GM12878 (cell line): ENCODE measurements at regions not wholly inside any gene's neighbourhood (a gene's known extent, or its start where the extent isn't known, plus 50 kb on each side); places are given as distances from the start of the nearest gene placed in this dataset.
"Not testable (repeated sequence)": the region's sequence is repeated elsewhere in the genome, so short reads cannot be mapped to it uniquely, and the experiment has no call there.

Experiments used
- ATAC-seq: fragments of 200-7000 bp; cut with Tn5 transposase; 3 replicates; pipeline ENCODE4 v1.9.1; 2020; ENCODE audit warnings: mild to moderate bottlenecking, moderate library complexity
- BruUV-seq: library from RNA; stranded (reverse); fragments of 400-500 nt; replicated peaks from 2 replicates; lab custom pipeline; 2021; lab: Mats Ljungman, UMichigan
- CTCF ChIA-PET: fragments of 300-600 bp; sonication (Branson Sonifier 250); formaldehyde crosslinking; extraction: SDS; loops from one replicate; lab custom pipeline; 2021; ENCODE audit warnings: inconsistent platforms; lab: Yijun Ruan, JAX
- POLR2A ChIA-PET: fragments of 350-600 bp; formaldehyde crosslinking; extraction: SDS; loops from one replicate; lab custom pipeline; 2021; ENCODE audit warnings: inconsistent platforms; lab: Charles Lee
- RAD21 ChIA-PET: fragments of 300-600 bp; sonication (Branson Sonifier 250); formaldehyde crosslinking; loops from one replicate; lab custom pipeline; 2023; ENCODE audit warnings: antibody characterized with exemption; ENCODE audit not compliant: unreplicated experiment; lab: Charles Lee
- SMC1A ChIA-PET: fragments of 300-600 bp; sonication (Branson Sonifier 250); formaldehyde crosslinking; loops from one replicate; lab custom pipeline; 2023; ENCODE audit not compliant: unreplicated experiment, uncharacterized antibody; lab: Charles Lee
- DNase-seq: peaks from one replicate; pipeline ENCODE4 v3.0.0-alpha.2; 2011; ENCODE audit warnings: low read depth, low spot score
- FAIRE-seq: peaks from 3 replicates; lab custom pipeline; 2011; peaks lifted over from hg19 to GRCh38; lab: Jason Lieb, UNC
- H2AFZ ChIP-seq: 2 replicates; pipeline ENCODE4 v1.6.0; 2011; ENCODE audit warnings: low read depth, low read length, control low read depth; ENCODE audit not compliant: control insufficient read depth
- H3K27ac ChIP-seq: 2 replicates; pipeline ENCODE4 v1.5.1; 2011; ENCODE audit warnings: control low read depth; ENCODE audit not compliant: control insufficient read depth, insufficient read depth
- H3K27me3 ChIP-seq, 2 experiments: replicated peaks in 1 of 2; 2 replicates each; pipeline versions ENCODE4 v1.6.0 to v1.6.1; 2011; ENCODE audit warnings: low read length in 1 of 2; ENCODE audit not compliant: control insufficient read depth in 2 of 2, insufficient read depth in 2 of 2
- H3K36me3 ChIP-seq, 2 experiments: 2 replicates each; pipeline ENCODE4 v1.5.1; 2011; ENCODE audit warnings: low read length in 1 of 2; ENCODE audit not compliant: control insufficient read depth in 2 of 2, insufficient read depth in 2 of 2
- H3K4me1 ChIP-seq: 2 replicates; pipeline ENCODE4 v1.6.1; 2011; ENCODE audit warnings: mild to moderate bottlenecking, low read length, moderate library complexity, mixed read lengths; ENCODE audit not compliant: control insufficient read depth, insufficient read depth
- H3K4me2 ChIP-seq: 2 replicates; pipeline ENCODE4 v1.6.0; 2011; ENCODE audit warnings: control low read depth; ENCODE audit not compliant: control insufficient read depth, insufficient read depth
- H3K4me3 ChIP-seq: fragments of 200-600 bp; sonication (generic); 2 replicates; pipeline ENCODE4 v1.5.1; 2016
- H3K79me2 ChIP-seq: 2 replicates; pipeline ENCODE4 v1.6.0; 2011; ENCODE audit warnings: low read length; ENCODE audit not compliant: control insufficient read depth, insufficient read depth
- H3K9ac ChIP-seq: 2 replicates; pipeline ENCODE4 v1.8.0; 2011; ENCODE audit warnings: low read length, control low read depth, mixed read lengths; ENCODE audit not compliant: control insufficient read depth, insufficient read depth
- H3K9me3 ChIP-seq: replicated peaks from 3 replicates; pipeline ENCODE4 v1.5.1; 2011; ENCODE audit warnings: mild to moderate bottlenecking, low read length; ENCODE audit not compliant: control insufficient read depth, insufficient read depth
- H4K20me1 ChIP-seq: 2 replicates; pipeline ENCODE4 v1.6.0; 2011; ENCODE audit not compliant: control insufficient read depth, insufficient read depth
- CBX3 ChIP-seq: fragments of 200-600 bp; sonication (generic); IDR thresholded peaks from 2 replicates; pipeline ENCODE4 v1.6.1; 2016; ENCODE audit warnings: low read depth, borderline replicate concordance
- NFYB ChIP-seq: IDR thresholded peaks from 2 replicates; pipeline ENCODE4 v1.6.1; 2011; ENCODE audit warnings: low read depth, mild to moderate bottlenecking, low read length, improper control_type of control experiment, moderate library complexity; ENCODE audit not compliant: insufficient read depth
- POU2F2 ChIP-seq: IDR thresholded peaks from 3 replicates; pipeline ENCODE4 v1.6.1; 2011; ENCODE audit warnings: low read depth, mild to moderate bottlenecking, low read length, borderline replicate concordance
- RAD21 ChIP-seq: IDR thresholded peaks from 2 replicates; pipeline ENCODE4 v1.6.1; 2011; ENCODE audit warnings: mild to moderate bottlenecking, low read depth, low read length, moderate library complexity; ENCODE audit not compliant: insufficient read depth
- RBBP5 ChIP-seq: fragments of 200-600 bp; sonication (generic); conservative IDR thresholded peaks from 2 replicates; pipeline ENCODE4 v1.6.1; 2016
- SIN3A ChIP-seq: IDR thresholded peaks from 2 replicates; pipeline ENCODE4 v1.6.1; 2012; ENCODE audit warnings: low read depth, low read length, improper control_type of control experiment
- SRF ChIP-seq, 2 experiments: IDR thresholded peaks; 2 replicates each; pipeline ENCODE4 v1.6.1; 2011; ENCODE audit warnings: low read depth in 2 of 2, low read length in 2 of 2, mild to moderate bottlenecking in 1 of 2, moderate library complexity in 1 of 2
- TCF3 ChIP-seq: IDR thresholded peaks from 2 replicates; pipeline ENCODE4 v1.6.1; 2012; ENCODE audit warnings: low read depth, mild to moderate bottlenecking, low read length, borderline replicate concordance; ENCODE audit not compliant: insufficient read depth
- WGBS: methylation state at CpG from one replicate; pipeline ENCODE4 v1.1.6; 2016; ENCODE audit warnings: low lambda C conversion rate; ENCODE audit not compliant: insufficient replicate concordance, insufficient coverage; ENCODE audit errors: missing lambda C conversion rate; 5-methylcytosine and 5-hydroxymethylcytosine counted together
- in situ Hi-C: fragments of 300-500 bp; cut with MboI; formaldehyde crosslinking; loops from 9 replicates; pipeline ENCODE4 v1.14.3; 2018; ENCODE audit warnings: mixed read lengths
- intact Hi-C: fragments of 100-400 bp; cut with micrococcal nuclease; formaldehyde crosslinking; loops from one replicate; pipeline ENCODE4 v1.14.2; 2022; ENCODE audit not compliant: unreplicated experiment
- TF ChIP-seq, protein P1 (sequence below): fragments of 450-650 bp; IDR thresholded peaks from 2 replicates; pipeline ENCODE4 v1.6.1; 2017; ENCODE audit warnings: mild to moderate bottlenecking, low read depth, inconsistent platforms; ENCODE audit not compliant: poor library complexity, severe bottlenecking

DNA sequence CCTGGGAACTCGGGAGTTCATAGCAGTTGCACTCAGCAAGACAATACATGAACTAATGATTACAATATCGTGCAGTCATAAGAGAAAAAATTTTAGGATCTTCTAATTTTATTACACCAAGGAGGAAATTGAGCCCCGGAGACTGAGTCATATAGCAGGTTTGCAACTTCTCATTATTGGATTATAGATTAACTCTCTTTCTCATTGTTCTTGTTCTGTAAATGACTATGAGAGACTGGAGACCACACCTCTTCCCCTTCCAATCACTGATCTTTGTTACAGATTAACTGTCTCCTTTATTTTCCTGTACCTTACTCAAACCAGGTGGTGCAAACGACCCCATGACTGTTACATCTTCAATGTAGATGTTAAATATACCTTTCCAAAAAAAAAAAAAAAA lies 435.8 kb upstream of the DDX18 start:
- Histone ChIP-seq H3K27me3 (no peaks in the 10 kb centered on the region), H2AFZ (no peak overlapping the region), H3K36me3 (no peaks in the 10 kb centered on the region), H3K4me1 (no peaks in the 10 kb centered on the region), H3K4me3 (no peak overlapping the region), H4K20me1 (no peaks in the 10 kb centered on the region), H3K27ac (no peak overlapping the region), H3K9me3 (no peaks in the 10 kb centered on the region), H3K79me2 (no peaks in the 10 kb centered on the region), H3K4me2 (no peak overlapping the region), H3K9ac (no peak overlapping the region)
- POLR2A ChIA-PET: no interaction called here
- RAD21 ChIA-PET: no interaction called here
- no TSS peak for BruUV-seq
- CTCF ChIA-PET: no interaction called here
- WGBS: 0% methylated on average over 4 of the region's 4 CpGs
- in situ Hi-C loops: no loop called here
- intact Hi-C loops: no loop called here
- DNase-seq (no peak), ATAC-seq (peak; percentile 83), FAIRE-seq (no peak)
- TF ChIP-seq NFYB (0 out of 2 replicates have a peak, but pooled peaks have one; percentile 17), RBBP5 (no peak)
- SMC1A ChIA-PET: no interaction called here

DNA sequence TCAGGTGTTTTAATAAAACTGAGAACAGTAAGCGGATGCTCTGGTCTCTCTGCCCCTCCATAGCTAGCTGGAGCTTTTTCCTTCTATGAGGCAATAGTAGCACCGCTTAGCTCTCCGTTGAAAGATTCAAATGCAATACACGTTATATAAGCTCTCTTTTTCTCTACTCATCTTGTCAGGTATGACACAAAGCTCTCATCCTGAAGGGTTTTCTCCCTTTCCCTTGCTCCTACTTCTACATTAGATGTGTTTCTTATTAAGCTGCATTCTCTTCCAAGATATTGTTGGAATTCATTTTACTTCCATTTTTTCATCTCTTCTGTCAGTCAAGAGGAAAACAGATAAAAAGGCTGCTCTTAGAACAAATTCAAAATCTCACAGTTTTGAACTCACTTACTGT lies 434.6 kb upstream of the DDX18 start:
- ChIA-PET POLR2A (no interaction called here), RAD21 (no interaction called here)
- TF ChIP-seq TCF3: no peak
- TF ChIP-seq RBBP5: no peak
- no peak for TF ChIP-seq SIN3A
- no peak for TF ChIP-seq RAD21
- TF ChIP-seq, protein P1, sequence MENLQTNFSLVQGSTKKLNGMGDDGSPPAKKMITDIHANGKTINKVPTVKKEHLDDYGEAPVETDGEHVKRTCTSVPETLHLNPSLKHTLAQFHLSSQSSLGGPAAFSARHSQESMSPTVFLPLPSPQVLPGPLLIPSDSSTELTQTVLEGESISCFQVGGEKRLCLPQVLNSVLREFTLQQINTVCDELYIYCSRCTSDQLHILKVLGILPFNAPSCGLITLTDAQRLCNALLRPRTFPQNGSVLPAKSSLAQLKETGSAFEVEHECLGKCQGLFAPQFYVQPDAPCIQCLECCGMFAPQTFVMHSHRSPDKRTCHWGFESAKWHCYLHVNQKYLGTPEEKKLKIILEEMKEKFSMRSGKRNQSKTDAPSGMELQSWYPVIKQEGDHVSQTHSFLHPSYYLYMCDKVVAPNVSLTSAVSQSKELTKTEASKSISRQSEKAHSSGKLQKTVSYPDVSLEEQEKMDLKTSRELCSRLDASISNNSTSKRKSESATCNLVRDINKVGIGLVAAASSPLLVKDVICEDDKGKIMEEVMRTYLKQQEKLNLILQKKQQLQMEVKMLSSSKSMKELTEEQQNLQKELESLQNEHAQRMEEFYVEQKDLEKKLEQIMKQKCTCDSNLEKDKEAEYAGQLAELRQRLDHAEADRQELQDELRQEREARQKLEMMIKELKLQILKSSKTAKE: no peak
- no peak for TF ChIP-seq POU2F2
- TF ChIP-seq CBX3: no peak
- TF ChIP-seq SRF (IDR thresholded peaks at IDR 0.05; ENCODE audit: low read depth in 2 of 2, low read length in 2 of 2): no peak
- TF ChIP-seq, all 136 proteins: peak for 0
- no peak for ATAC-seq
- FAIRE-seq: no peak
- in situ Hi-C loops: no loop called here
- intact Hi-C loops: no loop called here
- H3K79me2 ChIP-seq: no peaks in the 10 kb centered on the region
- BruUV-seq: no TSS peak
- no peaks in the 10 kb centered on the region for H3K27me3 ChIP-seq
- H4K20me1 ChIP-seq: no peaks in the 10 kb centered on the region
- H3K27ac ChIP-seq: no peak overlapping the region
- ChIA-PET CTCF (no interaction called here), SMC1A (no interaction called here)
- no peak overlapping the region for H3K4me2 ChIP-seq
- no peaks in the 10 kb centered on the region for H3K4me1 ChIP-seq
- no peak for DNase-seq
- no peak overlapping the region for H2AFZ ChIP-seq
- H3K36me3 ChIP-seq: no peaks in the 10 kb centered on the region
- H3K9ac ChIP-seq: no peak overlapping the region
- WGBS: 48% methylated on average over 4 of the region's 4 CpGs
- H3K4me3 ChIP-seq: no peak overlapping the region
- H3K9me3 ChIP-seq: no peaks in the 10 kb centered on the region

DNA sequence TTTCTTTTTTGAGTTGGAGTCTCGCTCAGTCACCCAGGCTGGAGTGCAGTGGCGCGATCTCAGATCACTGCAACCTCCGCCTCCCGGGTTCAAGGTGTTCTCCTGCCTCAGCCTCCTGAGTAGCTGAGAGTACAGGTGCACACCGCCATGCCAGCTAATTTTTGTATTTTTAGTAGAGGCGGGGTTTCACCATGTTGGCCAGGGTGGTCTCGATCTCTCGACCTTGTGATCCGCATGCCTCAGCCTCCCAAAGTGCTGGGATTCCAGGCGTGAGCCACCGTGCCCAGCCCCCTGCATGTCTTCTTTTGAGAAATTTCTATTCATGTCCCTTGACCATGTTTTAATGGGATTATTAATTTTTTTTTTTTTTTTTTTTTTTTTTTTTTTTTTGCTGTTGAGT lies 430.5 kb upstream of the DDX18 start:
- CTCF ChIA-PET: interaction anchor here (0.6 kb wide), 1 partner anchor 390 kb away, joined by 3 read pairs; no protein-coding TSS in a partner anchor
- DNase-seq, H2AFZ ChIP-seq, H3K79me2 ChIP-seq, in situ Hi-C loops, H3K4me1 ChIP-seq, FAIRE-seq, ATAC-seq, H3K9ac ChIP-seq, H3K27me3 ChIP-seq, H3K27ac ChIP-seq, H3K4me2 ChIP-seq, BruUV-seq, RAD21 ChIA-PET, POLR2A ChIA-PET, H3K4me3 ChIP-seq, H4K20me1 ChIP-seq, H3K36me3 ChIP-seq, H3K9me3 ChIP-seq, SMC1A ChIA-PET, intact Hi-C loops: not testable (repeated sequence)
- WGBS: 72% methylated on average over 11 of the region's 12 CpGs
